Activated CD8-positive, alpha-beta memory T cell treated with anti-CD3 and anti-CD28 coated beads for 24 hours (primary cell): ENCODE measurements at regions not wholly inside any gene's neighbourhood (a gene's known extent, or its start where the extent isn't known, plus 50 kb on each side); places are given as distances from the start of the nearest gene placed in this dataset.
A peak's percentile ranks its signal among the peaks of the same experiment; 100 is the strongest.

Source experiments
- DNase-seq: peaks from one replicate; pipeline ENCODE4 v3.0.0-alpha.2; 2020

- DNase-seq = no peak
Observed at GRCh38 chr11:128297805-128298204, 289.6 kb downstream of the ETS1 start.

GRCh38 chr11:128297091-128297651 is 290.2 kb downstream of the ETS1 start:
- no peak for DNase-seq

- no peak for DNase-seq
Observed at GRCh38 chr11:128294671-128295050, 292.7 kb downstream of the ETS1 start.

GRCh38 chr11:128294001-128294670 is 293.2 kb downstream of the ETS1 start:
- no peak for DNase-seq

GRCh38 chr11:128291835-128292234 is 295.5 kb downstream of the ETS1 start:
- DNase-seq = no peak

- no peak for DNase-seq
Observed at GRCh38 chr11:128291007-128291406, 296.4 kb downstream of the ETS1 start.

GRCh38 chr11:128290106-128290840 is 297.1 kb downstream of the ETS1 start:
- peak; percentile 90 for DNase-seq

- peak; percentile 58 for DNase-seq
Observed at GRCh38 chr11:128289048-128289447, 298.3 kb downstream of the ETS1 start.

- no peak for DNase-seq
Observed at GRCh38 chr11:128288368-128288767, 299.0 kb downstream of the ETS1 start.

- no peak for DNase-seq
Observed at GRCh38 chr11:128285321-128285720, 302.0 kb downstream of the ETS1 start.

GRCh38 chr11:128284634-128285033 is 302.7 kb downstream of the ETS1 start:
- DNase-seq = no peak

- no peak for DNase-seq
Observed at GRCh38 chr11:128283451-128283850, 303.9 kb downstream of the ETS1 start.

GRCh38 chr11:128282053-128282452 is 305.3 kb downstream of the ETS1 start:
- no peak for DNase-seq

GRCh38 chr11:128279866-128280265 is 307.5 kb downstream of the ETS1 start:
- DNase-seq = no peak

- no peak for DNase-seq
Observed at GRCh38 chr11:128273736-128274135, 313.6 kb downstream of the ETS1 start.

- no peak for DNase-seq
Observed at GRCh38 chr11:128271401-128271800, 316.0 kb downstream of the ETS1 start.

- no peak for DNase-seq
Observed at GRCh38 chr11:128269466-128269865, 317.9 kb downstream of the ETS1 start.

- DNase-seq = no peak
Observed at GRCh38 chr11:128266893-128267292, 320.5 kb downstream of the ETS1 start.

- no peak for DNase-seq
Observed at GRCh38 chr11:128262463-128263345, 324.7 kb downstream of the ETS1 start.

- DNase-seq = no peak
Observed at GRCh38 chr11:128261011-128261421, 326.3 kb downstream of the ETS1 start.

GRCh38 chr11:128260398-128260797 is 327.0 kb downstream of the ETS1 start:
- no peak for DNase-seq

- no peak for DNase-seq
Observed at GRCh38 chr11:128259816-128260215, 327.5 kb downstream of the ETS1 start.

GRCh38 chr11:128254941-128255340 is 332.4 kb downstream of the ETS1 start:
- no peak for DNase-seq
